ENCODE measurements at regions not wholly inside any gene's neighbourhood (a gene's known extent, or its start where the extent isn't known, plus 50 kb on each side); places are given as distances from the start of the nearest gene placed in this dataset.

DNA sequence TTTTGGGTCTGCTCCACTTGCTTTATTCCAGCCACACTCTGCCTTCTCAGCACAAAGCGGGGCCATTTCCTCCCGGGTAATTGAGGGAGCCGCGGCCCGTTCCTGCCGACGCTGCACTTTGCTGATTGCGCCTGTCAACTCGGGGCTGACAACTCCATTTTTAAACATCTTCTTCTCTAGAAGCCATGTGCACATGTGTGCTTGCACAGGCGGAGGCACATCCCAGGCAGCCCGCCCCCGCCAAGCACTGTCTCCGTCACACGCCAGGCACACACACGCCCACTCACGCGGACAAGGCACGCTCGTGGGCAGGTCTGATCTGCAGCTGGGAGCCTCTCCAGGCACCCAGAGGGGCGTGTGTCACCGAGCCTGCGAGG, 63.2 kb downstream of the ENGASE start:
- Histone ChIP-seq H3K27me3 (replicated peaks; ENCODE audit: insufficient read depth) (peaks cover 14% of the 10 kb centered on the region), H3K9me3 (no peaks in the 10 kb centered on the region)
- intact Hi-C loops (cut with DNase I), result no loop called here

DNA sequence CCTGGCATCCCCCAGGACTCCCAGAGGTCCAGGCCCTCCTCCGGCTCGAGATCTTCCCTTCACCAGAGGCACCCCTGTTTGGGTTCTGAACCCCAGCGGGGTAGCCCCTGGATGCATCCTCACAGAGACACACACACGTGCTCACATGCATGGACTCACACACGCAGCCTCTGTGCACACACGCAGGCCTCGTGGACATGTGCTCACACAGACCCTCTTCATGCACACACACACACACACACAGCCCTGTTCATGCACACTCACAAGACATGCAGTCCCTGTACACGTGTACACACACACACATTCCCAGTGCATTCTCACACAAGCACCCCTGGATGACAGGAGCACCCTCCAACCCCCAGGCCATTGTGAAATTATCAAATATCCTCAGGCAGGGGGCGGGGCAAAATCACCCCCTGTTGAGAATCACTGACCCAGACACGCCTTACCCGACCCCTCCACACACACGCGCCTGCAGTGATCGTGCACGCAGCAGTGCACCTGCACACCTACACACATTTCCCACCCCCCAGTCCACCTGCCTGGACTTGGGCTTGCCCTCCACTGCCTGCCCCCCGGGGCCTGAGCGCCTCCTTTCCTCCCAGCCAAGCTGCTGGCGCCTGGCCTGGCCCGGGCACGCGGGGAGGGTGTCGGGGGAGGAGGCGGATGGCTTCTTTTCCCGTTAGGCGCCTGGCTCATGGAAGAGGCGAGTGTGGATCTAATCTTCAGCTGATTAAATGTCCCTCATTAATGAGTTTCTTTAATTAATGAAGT, 62.6 kb downstream of the ENGASE start:
- Histone ChIP-seq H3K27ac (no peak overlapping the region), H3K4me3 (no peak overlapping the region), H3K27me3 (replicated peaks; ENCODE audit: insufficient read depth) (peaks cover 14% of the 10 kb centered on the region), H3K36me3 (no peaks in the 10 kb centered on the region), H3K9me3 (no peaks in the 10 kb centered on the region), H3K4me1 (replicated peaks) (no peaks in the 10 kb centered on the region)
- TF ChIP-seq POLR2AphosphoS5 (IDR thresholded peaks at IDR 0.05) (no peak), POLR2A (IDR thresholded peaks at IDR 0.05) (no peak)
- TF ChIP-seq, protein P1, sequence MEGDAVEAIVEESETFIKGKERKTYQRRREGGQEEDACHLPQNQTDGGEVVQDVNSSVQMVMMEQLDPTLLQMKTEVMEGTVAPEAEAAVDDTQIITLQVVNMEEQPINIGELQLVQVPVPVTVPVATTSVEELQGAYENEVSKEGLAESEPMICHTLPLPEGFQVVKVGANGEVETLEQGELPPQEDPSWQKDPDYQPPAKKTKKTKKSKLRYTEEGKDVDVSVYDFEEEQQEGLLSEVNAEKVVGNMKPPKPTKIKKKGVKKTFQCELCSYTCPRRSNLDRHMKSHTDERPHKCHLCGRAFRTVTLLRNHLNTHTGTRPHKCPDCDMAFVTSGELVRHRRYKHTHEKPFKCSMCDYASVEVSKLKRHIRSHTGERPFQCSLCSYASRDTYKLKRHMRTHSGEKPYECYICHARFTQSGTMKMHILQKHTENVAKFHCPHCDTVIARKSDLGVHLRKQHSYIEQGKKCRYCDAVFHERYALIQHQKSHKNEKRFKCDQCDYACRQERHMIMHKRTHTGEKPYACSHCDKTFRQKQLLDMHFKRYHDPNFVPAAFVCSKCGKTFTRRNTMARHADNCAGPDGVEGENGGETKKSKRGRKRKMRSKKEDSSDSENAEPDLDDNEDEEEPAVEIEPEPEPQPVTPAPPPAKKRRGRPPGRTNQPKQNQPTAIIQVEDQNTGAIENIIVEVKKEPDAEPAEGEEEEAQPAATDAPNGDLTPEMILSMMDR (IDR thresholded peaks at IDR 0.05), result no peak
- DNase-seq (ENCODE audit: low spot score), result no peak
- 45% methylated on average over 26 of the region's 26 CpGs for WGBS
- intact Hi-C loops (cut with DNase I), result no loop called here

More for the DNA sequence above, 63.2 kb downstream of the ENGASE start:
- Histone ChIP-seq H3K4me3 (no peak overlapping the region), H3K36me3 (no peaks in the 10 kb centered on the region), H3K27ac (no peak overlapping the region), H3K4me1 (replicated peaks) (no peaks in the 10 kb centered on the region)
- 27% methylated on average over 22 of the region's 22 CpGs for WGBS
- TF ChIP-seq, protein P1 (IDR thresholded peaks at IDR 0.05), result no peak
- TF ChIP-seq POLR2AphosphoS5 (IDR thresholded peaks at IDR 0.05), result no peak
- no peak for TF ChIP-seq POLR2A (IDR thresholded peaks at IDR 0.05)
- no peak for DNase-seq (ENCODE audit: low spot score)

DNA sequence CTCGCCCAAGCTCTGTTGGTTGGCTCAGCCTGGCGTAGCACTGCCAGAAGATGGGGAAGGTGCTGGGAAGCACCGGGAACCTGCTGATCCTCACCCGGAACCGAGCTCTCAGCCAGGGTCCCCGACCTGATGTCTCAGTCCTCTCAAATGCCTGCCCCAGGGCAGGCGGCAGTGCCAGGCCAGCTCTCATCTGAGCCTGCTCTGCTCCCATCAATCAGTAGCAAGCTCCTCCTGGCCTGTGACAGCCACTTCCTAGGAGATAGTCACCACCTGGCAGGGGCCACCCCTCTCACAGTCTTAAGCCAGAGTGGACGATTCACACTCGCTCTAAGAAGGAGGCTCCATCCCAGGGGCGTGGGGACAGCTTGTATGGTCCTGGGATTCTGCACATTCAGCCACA, 62.0 kb downstream of the ENGASE start:
- peaks cover 14% of the 10 kb centered on the region for H3K27me3 ChIP-seq (replicated peaks; ENCODE audit: insufficient read depth)
- no peak overlapping the region for H3K27ac ChIP-seq
- H3K9me3 ChIP-seq, result no peaks in the 10 kb centered on the region
- WGBS, result 75% methylated on average over 10 of the region's 10 CpGs
- no peak overlapping the region for H3K4me3 ChIP-seq
- H3K4me1 ChIP-seq (replicated peaks), result no peaks in the 10 kb centered on the region
- H3K36me3 ChIP-seq, result no peaks in the 10 kb centered on the region
- no peak for DNase-seq (ENCODE audit: low spot score)
- intact Hi-C loops (cut with DNase I), result no loop called here
- TF ChIP-seq POLR2A (IDR thresholded peaks at IDR 0.05), result no peak
- TF ChIP-seq, protein P1 (IDR thresholded peaks at IDR 0.05), result no peak
- TF ChIP-seq POLR2AphosphoS5 (IDR thresholded peaks at IDR 0.05), result no peak

All from prostate gland (tissue), 2 donors.